ENCODE measurements at regions not wholly inside any gene's neighbourhood (a gene's known extent, or its start where the extent isn't known, plus 50 kb on each side); places are given as distances from the start of the nearest gene placed in this dataset.

DNA sequence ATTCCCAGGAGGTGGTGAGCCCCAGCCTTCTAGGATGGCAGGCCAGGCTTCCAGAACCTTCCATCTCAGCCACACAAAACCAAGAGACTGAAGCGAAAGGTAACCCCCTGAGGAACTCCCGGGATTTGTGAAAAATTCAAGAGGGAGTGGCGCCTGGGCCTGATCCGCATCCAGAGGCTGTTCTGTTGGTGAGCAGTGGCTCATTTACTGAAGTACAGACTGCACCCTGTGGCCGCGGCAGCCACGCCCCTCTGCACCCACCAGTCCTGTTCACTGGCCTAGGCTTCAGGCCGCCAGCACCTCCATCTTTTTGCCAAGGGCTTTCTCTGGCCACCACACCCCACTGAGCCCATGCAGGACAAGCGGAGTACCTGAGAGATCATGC, 79.1 kb upstream of the PTPN1 start:
- in situ Hi-C loops (cut with MboI; ENCODE audit: low pct_ligation_motif_present in 1 of 4, low pct_unique_long_range_greater_than_20kb in 1 of 4, low sequenced_read_pairs in 3 of 4) (no loop called here), intact Hi-C loops (cut with DNase I; ENCODE audit: low total_unique reads) (no loop called here)
- 79% methylated on average over 9 of the region's 9 CpGs; no CpG with 5 or more reads in 1 of the 2 donors for WGBS, 2 donors (ENCODE audit: low coverage in 1 of 2)
- Histone ChIP-seq H3K9me3 (no peaks in the 10 kb centered on the region), H3K27ac (no peak overlapping the region), H3K4me1 (peaks cover 0 to 21% (median 8%) of the 10 kb centered on the region in 4 donors), H3K36me3 (no peaks in the 10 kb centered on the region), H3K27me3 (no peaks in the 10 kb centered on the region), H3K4me3 (no peak overlapping the region)
- DNase-seq = no peak
- no peak for TF ChIP-seq POLR2AphosphoS5 (IDR thresholded peaks at IDR 0.05)
- TF ChIP-seq POLR2A (IDR thresholded peaks at IDR 0.05) = no peak
- TF ChIP-seq EP300 (IDR thresholded peaks at IDR 0.05; ENCODE audit: low read depth) = no peak
- TF ChIP-seq, protein P1, sequence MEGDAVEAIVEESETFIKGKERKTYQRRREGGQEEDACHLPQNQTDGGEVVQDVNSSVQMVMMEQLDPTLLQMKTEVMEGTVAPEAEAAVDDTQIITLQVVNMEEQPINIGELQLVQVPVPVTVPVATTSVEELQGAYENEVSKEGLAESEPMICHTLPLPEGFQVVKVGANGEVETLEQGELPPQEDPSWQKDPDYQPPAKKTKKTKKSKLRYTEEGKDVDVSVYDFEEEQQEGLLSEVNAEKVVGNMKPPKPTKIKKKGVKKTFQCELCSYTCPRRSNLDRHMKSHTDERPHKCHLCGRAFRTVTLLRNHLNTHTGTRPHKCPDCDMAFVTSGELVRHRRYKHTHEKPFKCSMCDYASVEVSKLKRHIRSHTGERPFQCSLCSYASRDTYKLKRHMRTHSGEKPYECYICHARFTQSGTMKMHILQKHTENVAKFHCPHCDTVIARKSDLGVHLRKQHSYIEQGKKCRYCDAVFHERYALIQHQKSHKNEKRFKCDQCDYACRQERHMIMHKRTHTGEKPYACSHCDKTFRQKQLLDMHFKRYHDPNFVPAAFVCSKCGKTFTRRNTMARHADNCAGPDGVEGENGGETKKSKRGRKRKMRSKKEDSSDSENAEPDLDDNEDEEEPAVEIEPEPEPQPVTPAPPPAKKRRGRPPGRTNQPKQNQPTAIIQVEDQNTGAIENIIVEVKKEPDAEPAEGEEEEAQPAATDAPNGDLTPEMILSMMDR (IDR thresholded peaks at IDR 0.05) = no peak

DNA sequence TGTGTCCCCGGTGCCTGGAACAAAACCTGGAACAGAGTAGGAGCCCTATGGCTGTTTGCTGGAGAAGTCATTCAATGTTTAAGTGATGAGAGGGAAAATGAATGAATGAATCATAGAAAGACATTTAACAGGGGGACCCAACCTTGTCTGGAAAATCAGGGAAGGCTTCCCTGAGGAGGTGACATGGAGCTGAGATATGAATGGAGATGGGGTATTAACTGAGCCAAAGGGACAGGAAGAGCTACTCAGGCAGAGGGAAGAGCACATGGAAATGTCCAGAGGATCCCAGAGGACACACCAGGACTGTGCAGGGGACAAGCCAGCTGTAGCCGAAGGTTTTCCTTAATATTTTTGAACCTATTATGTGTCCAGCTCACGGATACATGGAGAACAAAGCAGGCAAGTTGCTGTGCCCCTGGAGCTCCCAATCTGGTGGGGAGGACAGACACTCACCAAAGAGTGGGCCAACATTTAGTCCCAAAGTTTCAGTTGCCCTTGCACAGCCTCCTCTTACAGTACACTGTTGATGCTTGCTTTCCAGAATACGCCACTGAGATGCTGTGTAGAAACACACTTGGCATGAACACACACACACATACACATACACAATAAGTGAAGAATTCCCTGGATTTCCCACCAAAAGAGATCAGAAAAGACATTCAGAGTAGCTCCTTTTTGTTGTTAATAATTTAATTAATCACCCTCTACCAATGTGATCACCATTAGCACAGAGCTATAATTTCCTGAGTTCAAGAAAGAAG, 77.0 kb upstream of the PTPN1 start:
- WGBS, 2 donors (ENCODE audit: low coverage in 1 of 2) = 93 to 94% methylated on average over 2 to 4 of the region's 4 CpGs
- TF ChIP-seq POLR2A (IDR thresholded peaks at IDR 0.05) (no peak), POLR2AphosphoS5 (IDR thresholded peaks at IDR 0.05) (no peak), EP300 (IDR thresholded peaks at IDR 0.05; ENCODE audit: low read depth) (no peak)
- TF ChIP-seq, protein P1 (IDR thresholded peaks at IDR 0.05) = no peak
- Histone ChIP-seq H3K27ac (no peak overlapping the region), H3K4me3 (no peak overlapping the region), H3K4me1 (peaks cover 0 to 8% (median 0%) of the 10 kb centered on the region in 4 donors), H3K36me3 (no peaks in the 10 kb centered on the region), H3K27me3 (no peaks in the 10 kb centered on the region), H3K9me3 (no peaks in the 10 kb centered on the region)
- no peak for DNase-seq
- in situ Hi-C loops (cut with MboI; ENCODE audit: low pct_ligation_motif_present in 1 of 4, low pct_unique_long_range_greater_than_20kb in 1 of 4, low sequenced_read_pairs in 3 of 4) (no loop called here), intact Hi-C loops (cut with DNase I; ENCODE audit: low total_unique reads) (no loop called here)

DNA sequence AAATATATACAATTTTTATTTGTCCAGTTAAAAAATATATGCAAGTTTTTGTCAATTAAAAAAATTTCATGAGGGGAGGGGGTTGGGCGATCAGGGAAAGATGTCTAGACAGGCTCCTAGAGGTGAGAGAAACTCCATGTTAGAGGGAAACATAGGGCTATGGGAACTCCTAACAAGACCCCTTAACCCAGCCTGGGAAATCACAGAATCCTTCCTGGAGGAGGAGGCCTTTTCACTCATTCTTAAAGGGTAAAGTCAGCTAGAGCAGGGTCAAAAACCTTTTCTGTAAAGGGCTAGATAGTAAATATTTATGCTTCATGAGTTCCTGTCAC, 75.9 kb upstream of the PTPN1 start:
- 75 to 88% methylated on average over 1 of the region's 1 CpG for WGBS, 2 donors (ENCODE audit: low coverage in 1 of 2)
- TF ChIP-seq POLR2AphosphoS5 (IDR thresholded peaks at IDR 0.05) = no peak
- no peak for TF ChIP-seq POLR2A (IDR thresholded peaks at IDR 0.05)
- no peak for TF ChIP-seq EP300 (IDR thresholded peaks at IDR 0.05; ENCODE audit: low read depth)
- TF ChIP-seq, protein P1 (IDR thresholded peaks at IDR 0.05) = no peak
- intact Hi-C loops (cut with DNase I; ENCODE audit: low total_unique reads) (no loop called here), in situ Hi-C loops (cut with MboI; ENCODE audit: low pct_ligation_motif_present in 1 of 4, low pct_unique_long_range_greater_than_20kb in 1 of 4, low sequenced_read_pairs in 3 of 4) (no loop called here)
- no peaks in the 10 kb centered on the region for H3K27me3 ChIP-seq
- H3K36me3 ChIP-seq = no peaks in the 10 kb centered on the region
- H3K27ac ChIP-seq = peak overlapping the region in 1 of 4 donors; percentile 15
- H3K9me3 ChIP-seq = no peaks in the 10 kb centered on the region
- DNase-seq = no peak
- peaks cover 0 to 8% (median 0%) of the 10 kb centered on the region in 4 donors for H3K4me1 ChIP-seq
- H3K4me3 ChIP-seq = no peak overlapping the region

DNA sequence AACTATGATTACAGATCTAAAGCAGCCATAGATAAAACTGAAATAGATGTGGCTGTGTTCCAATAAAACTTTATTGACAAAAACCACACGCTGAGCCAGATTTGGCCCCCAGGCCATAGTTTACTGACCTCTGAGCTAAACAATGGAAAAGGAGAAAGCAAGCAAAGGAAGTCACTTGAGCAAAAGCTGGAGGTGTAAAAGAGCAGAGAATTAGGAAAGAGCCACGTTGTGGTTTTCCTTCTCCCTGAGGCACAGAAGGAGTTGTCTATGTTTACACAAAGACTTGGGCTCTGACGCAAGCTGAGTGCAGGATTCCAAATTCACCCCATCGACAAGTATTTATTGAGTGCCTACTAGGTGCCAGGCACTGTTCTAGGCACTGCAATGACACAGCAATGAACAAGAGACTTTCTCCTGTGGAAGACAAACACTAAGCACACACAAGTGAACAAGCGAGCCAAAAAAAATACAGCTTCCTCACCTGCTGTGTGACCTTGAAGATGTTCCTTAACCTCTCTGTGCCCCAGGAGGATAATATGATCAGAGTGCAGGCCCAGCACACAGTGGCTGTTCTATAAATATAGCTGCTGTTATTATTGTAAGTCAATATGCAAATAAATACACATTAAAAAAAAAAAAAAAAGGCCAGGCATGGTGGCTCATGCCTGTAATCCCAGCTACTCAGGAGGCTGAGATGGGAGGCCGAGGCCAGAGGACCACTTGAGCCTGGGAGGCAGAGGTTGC, 75.4 kb upstream of the PTPN1 start:
- no peak for DNase-seq
- H3K4me1 ChIP-seq = peaks cover 0 to 8% (median 0%) of the 10 kb centered on the region in 4 donors
- 47 to 100% methylated on average over 2 to 6 of the region's 6 CpGs for WGBS, 2 donors (ENCODE audit: low coverage in 1 of 2)
- H3K27ac ChIP-seq = peak overlapping the region in 1 of 4 donors; percentile 15
- in situ Hi-C loops (cut with MboI; ENCODE audit: low pct_ligation_motif_present in 1 of 4, low pct_unique_long_range_greater_than_20kb in 1 of 4, low sequenced_read_pairs in 3 of 4) = no loop called here
- TF ChIP-seq POLR2AphosphoS5 (IDR thresholded peaks at IDR 0.05) (peak in 1 of 3 donors; percentile 18), POLR2A (IDR thresholded peaks at IDR 0.05) (no peak)
- no peaks in the 10 kb centered on the region for H3K9me3 ChIP-seq
- H3K36me3 ChIP-seq = no peaks in the 10 kb centered on the region
- intact Hi-C loops (cut with DNase I; ENCODE audit: low total_unique reads) = no loop called here
- H3K4me3 ChIP-seq = no peak overlapping the region
- no peaks in the 10 kb centered on the region for H3K27me3 ChIP-seq
